Caco-2 (cell line): ENCODE measurements at regions not wholly inside any gene's neighbourhood (a gene's known extent, or its start where the extent isn't known, plus 50 kb on each side); places are given as distances from the start of the nearest gene placed in this dataset.

Experiments used
- BruUV-seq: library from RNA; stranded (reverse); fragments of 400-500 nt; replicated peaks from 2 replicates; lab custom pipeline; 2021; lab: Mats Ljungman, UMichigan
- CTCF ChIA-PET: fragments of 300-600 bp; sonication (Branson Sonifier 250); formaldehyde crosslinking; loops from one replicate; lab custom pipeline; 2022; ENCODE audit warnings: antibody characterized with exemption; lab: Charles Lee
- POLR2A ChIA-PET: fragments of 300-600 bp; sonication (Branson Sonifier 250); formaldehyde crosslinking; loops from one replicate; lab custom pipeline; 2022; ENCODE audit warnings: antibody characterized with exemption; lab: Charles Lee
- DNase-seq, 2 experiments: peaks; one replicate each; pipeline versions ENCODE4 v3.0.0 to v3.0.0-alpha.2; 2020 to 2022
- H3K27me3 ChIP-seq: replicated peaks from 2 replicates; pipeline ENCODE4 v1.6.0; 2011; ENCODE audit warnings: low read length; ENCODE audit not compliant: control insufficient read depth, insufficient read depth
- H3K36me3 ChIP-seq: 2 replicates; pipeline ENCODE4 v1.5.1; 2011; ENCODE audit warnings: low read length; ENCODE audit not compliant: control insufficient read depth, insufficient read depth
- H3K4me1 ChIP-seq: fragments of 250-450 bp; sonication (Bioruptor Pico); 2 replicates; pipeline ENCODE4 v1.5.1; 2020; ENCODE audit warnings: mild to moderate bottlenecking
- H3K4me3 ChIP-seq: 2 replicates; pipeline ENCODE4 v1.5.1; 2011; ENCODE audit warnings: low read depth, mild to moderate bottlenecking, control low read depth, low read length
- H3K9me3 ChIP-seq: fragments of 250-450 bp; sonication (Bioruptor Pico); 2 replicates; pipeline ENCODE4 v1.5.1; 2020; ENCODE audit warnings: mild to moderate bottlenecking, moderate library complexity
- H3K27ac Mint-ChIP-seq: one replicate; pipeline ENCODE4 v1.8.0; 2022; ENCODE audit warnings: mixed read lengths; ENCODE audit not compliant: unreplicated experiment
- H3K27me3 Mint-ChIP-seq: one replicate; pipeline ENCODE4 v1.8.0; 2022; ENCODE audit warnings: mixed read lengths; ENCODE audit not compliant: insufficient read depth, unreplicated experiment
- H3K36me3 Mint-ChIP-seq: one replicate; pipeline ENCODE4 v1.8.0; 2022; ENCODE audit warnings: mild to moderate bottlenecking, mixed read lengths; ENCODE audit not compliant: insufficient read depth, unreplicated experiment
- H3K4me1 Mint-ChIP-seq: one replicate; pipeline ENCODE4 v1.8.0; 2022; ENCODE audit warnings: low read depth, mixed read lengths; ENCODE audit not compliant: unreplicated experiment
- H3K4me3 Mint-ChIP-seq: one replicate; pipeline ENCODE4 v1.8.0; 2022; ENCODE audit warnings: mild to moderate bottlenecking, moderate library complexity, mixed read lengths; ENCODE audit not compliant: unreplicated experiment
- H3K9me3 Mint-ChIP-seq: one replicate; pipeline ENCODE4 v1.8.0; 2022; ENCODE audit warnings: mixed read lengths; ENCODE audit not compliant: unreplicated experiment
- CTCF ChIP-seq, 2 experiments: fragments of 200-600 bp in 1 of 2; IDR thresholded peaks; 1 replicate in 1 of 2; 2 replicates in 1 of 2; pipeline versions ENCODE4 v1.5.1 to v1.8.0; 2011 to 2022; ENCODE audit warnings: antibody characterized with exemption in 1 of 2, control low read depth in 1 of 2, inconsistent platforms in 1 of 2, low read depth in 1 of 2, low read length in 1 of 2, mild to moderate bottlenecking in 1 of 2, moderate library complexity in 1 of 2; ENCODE audit not compliant: insufficient read depth in 1 of 2, severe bottlenecking in 1 of 2, unreplicated experiment in 1 of 2
- intact Hi-C: fragments of 100-400 bp; cut with micrococcal nuclease; formaldehyde crosslinking; loops from one replicate; pipeline ENCODE4 v1.10.0; 2022; ENCODE audit not compliant: unreplicated experiment

DNA sequence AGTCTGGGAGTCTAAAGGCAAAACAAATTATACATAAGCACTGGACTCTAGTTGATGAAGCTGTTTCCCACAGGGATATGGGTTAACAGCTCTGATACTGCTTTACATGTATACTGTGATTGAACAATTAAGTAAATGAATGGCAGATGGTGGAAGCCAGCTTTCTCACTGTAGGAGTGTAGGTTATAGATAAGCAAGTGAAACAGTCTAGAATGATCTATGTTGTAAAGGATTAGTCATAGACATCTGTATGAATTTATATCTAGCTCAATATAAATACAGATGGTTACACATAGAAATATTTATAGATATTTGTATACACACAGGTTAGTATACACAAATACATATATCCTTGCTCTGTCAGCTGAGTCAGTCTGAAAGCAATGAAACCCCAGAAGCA is 276.1 kb downstream of the PPARGC1A start:
- TF ChIP-seq CTCF (IDR thresholded peaks at IDR 0.05; ENCODE audit: insufficient read depth in 1 of 2, low read depth in 1 of 2, low read length in 1 of 2, severe bottlenecking in 1 of 2, unreplicated experiment in 1 of 2) = no peak
- H3K27me3 Mint-ChIP-seq = peaks cover 2% of the 10 kb centered on the region
- BruUV-seq = no TSS peak
- H3K36me3 Mint-ChIP-seq = no peaks in the 10 kb centered on the region
- Histone ChIP-seq H3K36me3 (no peaks in the 10 kb centered on the region), H3K27me3 (no peaks in the 10 kb centered on the region), H3K4me1 (no peaks in the 10 kb centered on the region), H3K9me3 (no peaks in the 10 kb centered on the region), H3K4me3 (no peak overlapping the region)
- H3K4me1 Mint-ChIP-seq = no peaks in the 10 kb centered on the region
- no peak overlapping the region for H3K4me3 Mint-ChIP-seq
- intact Hi-C loops = loop anchor here (5.0 kb wide), 1 partner anchor 156 kb away; no protein-coding TSS in a partner anchor
- H3K27ac Mint-ChIP-seq = no peak overlapping the region
- no peaks in the 10 kb centered on the region for H3K9me3 Mint-ChIP-seq
- POLR2A ChIA-PET = no interaction called here
- no peak for DNase-seq
- CTCF ChIA-PET = interaction anchor here (1.2 to 1.5 kb wide), 3 partner anchors 32 to 246 kb away, joined by 3 to 5 read pairs (median 4); no protein-coding TSS in a partner anchor

DNA sequence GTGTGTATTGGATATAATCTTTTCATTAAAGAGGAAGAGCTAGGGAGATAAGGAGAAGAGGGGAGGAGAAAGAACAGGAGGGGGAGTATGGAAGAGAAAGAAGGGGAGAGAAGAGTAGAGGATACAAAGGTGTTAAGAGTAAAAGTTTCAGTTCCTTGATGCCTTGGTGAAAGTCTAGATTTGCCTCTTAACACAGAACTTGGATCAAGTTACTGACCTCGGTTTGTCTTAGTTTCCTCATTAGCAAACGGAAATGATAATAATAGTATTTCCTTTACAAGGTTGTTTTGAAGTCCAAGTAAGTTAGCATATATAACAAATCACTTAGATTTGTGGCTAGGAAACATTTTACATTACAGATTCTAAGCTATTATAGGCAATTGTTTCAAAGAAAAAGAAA is 287.1 kb downstream of the PPARGC1A start:
- H3K27me3 Mint-ChIP-seq = no peaks in the 10 kb centered on the region
- H3K27ac Mint-ChIP-seq = no peak overlapping the region
- Histone ChIP-seq H3K4me3 (no peak overlapping the region), H3K27me3 (no peaks in the 10 kb centered on the region), H3K36me3 (no peaks in the 10 kb centered on the region), H3K4me1 (no peaks in the 10 kb centered on the region), H3K9me3 (no peaks in the 10 kb centered on the region)
- POLR2A ChIA-PET = no interaction called here
- H3K4me3 Mint-ChIP-seq = no peak overlapping the region
- no peaks in the 10 kb centered on the region for H3K36me3 Mint-ChIP-seq
- CTCF ChIA-PET = no interaction called here
- H3K9me3 Mint-ChIP-seq = no peaks in the 10 kb centered on the region
- no TSS peak for BruUV-seq
- intact Hi-C loops = no loop called here
- H3K4me1 Mint-ChIP-seq = no peaks in the 10 kb centered on the region
- TF ChIP-seq CTCF (IDR thresholded peaks at IDR 0.05; ENCODE audit: insufficient read depth in 1 of 2, low read depth in 1 of 2, low read length in 1 of 2, severe bottlenecking in 1 of 2, unreplicated experiment in 1 of 2) = no peak
- DNase-seq = no peak

GRCh38 chr4:23594125-23594524 is 295.7 kb downstream of the PPARGC1A start:
- H3K4me1 ChIP-seq = no peaks in the 10 kb centered on the region
- H3K36me3 Mint-ChIP-seq = no peaks in the 10 kb centered on the region
- no peaks in the 10 kb centered on the region for H3K4me1 Mint-ChIP-seq
- intact Hi-C loops = no loop called here
- POLR2A ChIA-PET = no interaction called here
- DNase-seq = no peak
- H3K9me3 ChIP-seq = no peaks in the 10 kb centered on the region
- CTCF ChIA-PET = no interaction called here
- H3K4me3 Mint-ChIP-seq = no peak overlapping the region
- no peaks in the 10 kb centered on the region for H3K27me3 Mint-ChIP-seq
- H3K36me3 ChIP-seq = no peaks in the 10 kb centered on the region
- H3K27me3 ChIP-seq = no peaks in the 10 kb centered on the region
- no peak overlapping the region for H3K27ac Mint-ChIP-seq
- no peak overlapping the region for H3K4me3 ChIP-seq
- no peak for TF ChIP-seq CTCF (IDR thresholded peaks at IDR 0.05; ENCODE audit: insufficient read depth in 1 of 2, low read depth in 1 of 2, low read length in 1 of 2, severe bottlenecking in 1 of 2, unreplicated experiment in 1 of 2)
- BruUV-seq = no TSS peak
- peaks cover 9% of the 10 kb centered on the region for H3K9me3 Mint-ChIP-seq
